ENCODE measurements at regions not wholly inside any gene's neighbourhood (a gene's known extent, or its start where the extent isn't known, plus 50 kb on each side); places are given as distances from the start of the nearest gene placed in this dataset.

DNA sequence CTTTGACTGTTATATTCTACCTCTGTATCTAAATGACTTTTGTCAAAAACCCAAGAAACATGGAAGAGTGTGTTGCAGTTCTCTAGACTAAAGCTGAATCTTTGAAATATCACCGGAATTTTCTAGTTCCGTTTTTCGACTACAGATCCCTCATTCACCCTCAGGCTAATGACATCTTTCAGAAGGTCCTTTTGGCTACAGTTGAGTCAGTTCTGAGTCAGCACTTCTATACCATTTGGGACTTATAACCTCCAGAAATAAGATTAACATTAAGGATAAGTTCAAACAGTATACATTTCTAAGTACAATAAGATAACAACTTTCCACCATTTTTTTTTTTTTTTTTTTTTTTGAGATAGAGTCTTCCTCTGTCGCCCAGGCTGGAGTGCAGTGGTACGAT lies 331.0 kb upstream of the CPXCR1 start:
- H2BK5ac ChIP-seq (ENCODE audit: low read depth, low read length, poor library complexity), result no peak overlapping the region
- no peaks in the 10 kb centered on the region for H3K27me3 ChIP-seq (ENCODE audit: insufficient read depth, low read length)
- H3K9ac ChIP-seq (ENCODE audit: low read length), result no peak overlapping the region
- H3K79me1 ChIP-seq (ENCODE audit: low read length), result no peaks in the 10 kb centered on the region
- H2BK120ac ChIP-seq (ENCODE audit: insufficient read depth, low read length, poor library complexity), result no peak overlapping the region
- no peak overlapping the region for H3K18ac ChIP-seq (ENCODE audit: low read length)
- WGBS (ENCODE audit: extremely low coverage, insufficient coverage, insufficient read length), result no CpG with 5 or more reads among the region's 5 CpGs
- no peaks in the 10 kb centered on the region for H3K36me3 ChIP-seq (ENCODE audit: control insufficient read depth in 1 of 2, insufficient read depth in 2 of 2, low read length in 2 of 2)
- H3K14ac ChIP-seq (ENCODE audit: low read length), result no peak overlapping the region
- no peak overlapping the region for H2AFZ ChIP-seq (ENCODE audit: insufficient read depth, low read length, poor library complexity)
- H3K4me2 ChIP-seq (ENCODE audit: low read length), result no peak overlapping the region
- H3K27ac ChIP-seq (ENCODE audit: low read depth, low read length), result no peak overlapping the region
- no peaks in the 10 kb centered on the region for H3K4me1 ChIP-seq (ENCODE audit: control insufficient read depth in 1 of 2, insufficient read depth in 2 of 2, low read length in 2 of 2)
- H4K8ac ChIP-seq (ENCODE audit: low read depth, low read length), result no peak overlapping the region
- H3K9me3 ChIP-seq (ENCODE audit: insufficient read depth, low read depth, low read length), result no peaks in the 10 kb centered on the region
- H4K91ac ChIP-seq (ENCODE audit: low read depth, low read length), result no peak overlapping the region
- H3K4ac ChIP-seq (ENCODE audit: low read depth, low read length), result no peak overlapping the region
- no peak overlapping the region for H3K4me3 ChIP-seq (ENCODE audit: low read depth, low read length)
- no peak overlapping the region for H2AK5ac ChIP-seq (ENCODE audit: low read length)
- no peak overlapping the region for H2BK12ac ChIP-seq (ENCODE audit: low read length)
- peak in 1 of 2 donors; percentile 8 for DNase-seq
- no peak overlapping the region for H4K12ac ChIP-seq (ENCODE audit: low read depth, low read length)
- no peak overlapping the region for H3K23ac ChIP-seq (ENCODE audit: low read length)
- H3K79me2 ChIP-seq (ENCODE audit: control insufficient read depth, insufficient read depth, low read length, poor library complexity), result no peaks in the 10 kb centered on the region

DNA sequence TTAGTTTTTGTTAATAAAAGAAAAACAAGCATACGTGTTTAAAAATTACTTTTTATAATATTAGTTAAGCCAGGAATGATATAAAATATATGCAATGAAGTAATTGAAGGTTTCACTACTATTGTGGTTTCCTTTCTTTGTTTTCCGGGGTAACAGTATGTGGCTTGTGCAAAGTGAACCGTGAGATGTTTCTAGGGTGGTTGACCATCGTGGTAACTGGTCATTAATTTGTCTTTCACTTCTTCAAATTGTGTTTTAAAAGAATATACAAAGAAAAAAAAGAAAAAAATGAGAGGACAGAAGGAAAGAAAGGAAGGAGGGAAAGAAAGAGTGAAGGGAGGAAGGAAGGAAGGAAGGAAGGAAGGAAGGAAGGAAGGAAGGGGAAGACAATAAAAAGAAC lies 330.1 kb upstream of the CPXCR1 start:
- no peaks in the 10 kb centered on the region for H3K36me3 ChIP-seq (ENCODE audit: control insufficient read depth in 1 of 2, insufficient read depth in 2 of 2, low read length in 2 of 2)
- H2BK5ac ChIP-seq (ENCODE audit: low read depth, low read length, poor library complexity), result no peak overlapping the region
- no peak overlapping the region for H3K4me3 ChIP-seq (ENCODE audit: low read depth, low read length)
- H2BK12ac ChIP-seq (ENCODE audit: low read length), result no peak overlapping the region
- H3K23ac ChIP-seq (ENCODE audit: low read length), result no peak overlapping the region
- no CpG with 5 or more reads among the region's 4 CpGs for WGBS (ENCODE audit: extremely low coverage, insufficient coverage, insufficient read length)
- H3K27me3 ChIP-seq (ENCODE audit: insufficient read depth, low read length), result no peaks in the 10 kb centered on the region
- H3K4me1 ChIP-seq (ENCODE audit: control insufficient read depth in 1 of 2, insufficient read depth in 2 of 2, low read length in 2 of 2), result no peaks in the 10 kb centered on the region
- H3K18ac ChIP-seq (ENCODE audit: low read length), result no peak overlapping the region
- H4K8ac ChIP-seq (ENCODE audit: low read depth, low read length), result no peak overlapping the region
- H3K79me1 ChIP-seq (ENCODE audit: low read length), result no peaks in the 10 kb centered on the region
- H3K9me3 ChIP-seq (ENCODE audit: insufficient read depth, low read depth, low read length), result no peaks in the 10 kb centered on the region
- no peaks in the 10 kb centered on the region for H3K79me2 ChIP-seq (ENCODE audit: control insufficient read depth, insufficient read depth, low read length, poor library complexity)
- no peak overlapping the region for H2AK5ac ChIP-seq (ENCODE audit: low read length)
- no peak overlapping the region for H3K4me2 ChIP-seq (ENCODE audit: low read length)
- no peak overlapping the region for H3K14ac ChIP-seq (ENCODE audit: low read length)
- H4K12ac ChIP-seq (ENCODE audit: low read depth, low read length), result no peak overlapping the region
- no peak overlapping the region for H2AFZ ChIP-seq (ENCODE audit: insufficient read depth, low read length, poor library complexity)
- no peak overlapping the region for H4K91ac ChIP-seq (ENCODE audit: low read depth, low read length)
- no peak overlapping the region for H2BK120ac ChIP-seq (ENCODE audit: insufficient read depth, low read length, poor library complexity)
- H3K27ac ChIP-seq (ENCODE audit: low read depth, low read length), result no peak overlapping the region
- H3K4ac ChIP-seq (ENCODE audit: low read depth, low read length), result no peak overlapping the region
- DNase-seq, result no peak
- no peak overlapping the region for H3K9ac ChIP-seq (ENCODE audit: low read length)

DNA sequence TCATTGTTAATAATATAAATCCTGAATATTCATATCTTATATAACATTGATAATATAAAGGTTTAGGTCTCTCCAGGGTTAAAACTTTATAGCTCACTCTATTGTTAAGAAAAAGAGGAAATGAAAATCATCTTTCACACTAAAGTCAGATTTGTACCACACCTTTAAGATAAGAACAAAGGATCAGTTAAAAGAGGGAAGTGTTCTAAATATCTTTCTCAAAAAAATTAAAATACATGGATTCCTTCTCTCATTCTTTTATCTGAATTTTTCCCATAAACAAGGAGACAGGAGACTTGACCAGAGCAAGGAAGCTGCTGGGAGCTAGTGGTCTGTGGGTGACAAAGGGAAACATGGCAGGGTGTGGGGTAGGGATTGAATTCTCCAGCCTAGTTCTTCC lies 323.0 kb upstream of the CPXCR1 start:
- no peak overlapping the region for H2BK120ac ChIP-seq (ENCODE audit: insufficient read depth, low read length, poor library complexity)
- no peak overlapping the region for H2BK5ac ChIP-seq (ENCODE audit: low read depth, low read length, poor library complexity)
- H3K4me3 ChIP-seq (ENCODE audit: low read depth, low read length), result no peak overlapping the region
- H2AK5ac ChIP-seq (ENCODE audit: low read length), result no peak overlapping the region
- no peak overlapping the region for H4K8ac ChIP-seq (ENCODE audit: low read depth, low read length)
- H3K79me2 ChIP-seq (ENCODE audit: control insufficient read depth, insufficient read depth, low read length, poor library complexity), result no peaks in the 10 kb centered on the region
- no peak overlapping the region for H3K23ac ChIP-seq (ENCODE audit: low read length)
- no peaks in the 10 kb centered on the region for H3K27me3 ChIP-seq (ENCODE audit: insufficient read depth, low read length)
- H3K4ac ChIP-seq (ENCODE audit: low read depth, low read length), result no peak overlapping the region
- H3K9me3 ChIP-seq (ENCODE audit: insufficient read depth, low read depth, low read length), result no peaks in the 10 kb centered on the region
- H3K79me1 ChIP-seq (ENCODE audit: low read length), result no peaks in the 10 kb centered on the region
- no peak overlapping the region for H3K9ac ChIP-seq (ENCODE audit: low read length)
- no peak for DNase-seq
- H3K36me3 ChIP-seq (ENCODE audit: control insufficient read depth in 1 of 2, insufficient read depth in 2 of 2, low read length in 2 of 2), result no peaks in the 10 kb centered on the region
- no peak overlapping the region for H2AFZ ChIP-seq (ENCODE audit: insufficient read depth, low read length, poor library complexity)
- H2BK12ac ChIP-seq (ENCODE audit: low read length), result no peak overlapping the region
- no peak overlapping the region for H4K91ac ChIP-seq (ENCODE audit: low read depth, low read length)
- no peak overlapping the region for H3K4me2 ChIP-seq (ENCODE audit: low read length)
- H3K4me1 ChIP-seq (ENCODE audit: control insufficient read depth in 1 of 2, insufficient read depth in 2 of 2, low read length in 2 of 2), result no peaks in the 10 kb centered on the region
- no peak overlapping the region for H4K12ac ChIP-seq (ENCODE audit: low read depth, low read length)
- H3K27ac ChIP-seq (ENCODE audit: low read depth, low read length), result no peak overlapping the region
- H3K18ac ChIP-seq (ENCODE audit: low read length), result no peak overlapping the region
- H3K14ac ChIP-seq (ENCODE audit: low read length), result no peak overlapping the region

DNA sequence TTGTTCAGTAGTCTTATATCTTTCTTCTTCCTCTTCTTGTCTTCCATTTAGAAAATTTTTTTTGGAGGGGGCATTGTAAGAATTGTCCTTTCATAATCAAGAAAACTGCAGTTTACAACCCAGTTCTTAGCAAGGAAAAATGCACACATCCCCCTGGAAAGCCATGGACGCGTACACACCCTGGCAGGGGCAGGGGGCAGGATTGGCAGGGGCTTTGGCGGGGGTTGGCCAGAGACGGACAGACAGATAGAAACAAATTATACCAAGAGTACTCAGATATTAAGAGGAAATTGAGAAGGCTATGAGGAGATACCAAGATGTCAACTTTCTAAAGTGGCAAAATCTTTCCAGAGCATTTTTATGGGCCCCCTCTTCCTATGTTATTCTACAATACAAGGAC lies 322.5 kb upstream of the CPXCR1 start:
- H3K79me1 ChIP-seq (ENCODE audit: low read length), result no peaks in the 10 kb centered on the region
- no peak overlapping the region for H3K18ac ChIP-seq (ENCODE audit: low read length)
- no peak overlapping the region for H2BK120ac ChIP-seq (ENCODE audit: insufficient read depth, low read length, poor library complexity)
- no peak overlapping the region for H4K8ac ChIP-seq (ENCODE audit: low read depth, low read length)
- no peak overlapping the region for H3K23ac ChIP-seq (ENCODE audit: low read length)
- no peak overlapping the region for H2AK5ac ChIP-seq (ENCODE audit: low read length)
- no peak overlapping the region for H3K4me2 ChIP-seq (ENCODE audit: low read length)
- no peak overlapping the region for H2BK12ac ChIP-seq (ENCODE audit: low read length)
- no peak overlapping the region for H4K12ac ChIP-seq (ENCODE audit: low read depth, low read length)
- no CpG with 5 or more reads among the region's 4 CpGs for WGBS (ENCODE audit: extremely low coverage, insufficient coverage, insufficient read length)
- no peaks in the 10 kb centered on the region for H3K27me3 ChIP-seq (ENCODE audit: insufficient read depth, low read length)
- DNase-seq, result no peak
- no peaks in the 10 kb centered on the region for H3K36me3 ChIP-seq (ENCODE audit: control insufficient read depth in 1 of 2, insufficient read depth in 2 of 2, low read length in 2 of 2)
- H2AFZ ChIP-seq (ENCODE audit: insufficient read depth, low read length, poor library complexity), result no peak overlapping the region
- H3K4ac ChIP-seq (ENCODE audit: low read depth, low read length), result no peak overlapping the region
- no peak overlapping the region for H4K91ac ChIP-seq (ENCODE audit: low read depth, low read length)
- no peaks in the 10 kb centered on the region for H3K4me1 ChIP-seq (ENCODE audit: control insufficient read depth in 1 of 2, insufficient read depth in 2 of 2, low read length in 2 of 2)
- H3K14ac ChIP-seq (ENCODE audit: low read length), result no peak overlapping the region
- H3K4me3 ChIP-seq (ENCODE audit: low read depth, low read length), result no peak overlapping the region
- H2BK5ac ChIP-seq (ENCODE audit: low read depth, low read length, poor library complexity), result no peak overlapping the region
- no peaks in the 10 kb centered on the region for H3K9me3 ChIP-seq (ENCODE audit: insufficient read depth, low read depth, low read length)
- H3K27ac ChIP-seq (ENCODE audit: low read depth, low read length), result no peak overlapping the region
- no peaks in the 10 kb centered on the region for H3K79me2 ChIP-seq (ENCODE audit: control insufficient read depth, insufficient read depth, low read length, poor library complexity)
- H3K9ac ChIP-seq (ENCODE audit: low read length), result no peak overlapping the region

DNA sequence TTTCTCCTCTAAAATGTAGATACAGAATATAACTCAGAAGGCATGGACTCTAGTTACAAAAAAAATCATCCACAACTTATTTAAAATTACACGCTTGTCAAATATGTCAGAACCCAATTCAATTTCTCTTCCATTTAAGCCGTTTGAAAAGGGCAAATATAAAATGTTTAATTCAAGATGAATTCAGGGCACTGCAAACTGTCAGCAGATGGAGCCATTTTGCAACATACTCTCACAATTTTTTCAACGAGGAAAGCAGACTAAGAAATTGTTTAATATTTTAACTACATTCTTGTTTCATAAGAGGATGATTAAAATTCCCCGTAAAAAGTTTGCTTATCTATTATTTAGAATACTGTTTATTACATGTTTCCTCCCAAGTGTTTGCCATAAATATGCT lies 321.3 kb upstream of the CPXCR1 start:
- Histone ChIP-seq H3K27me3 (ENCODE audit: insufficient read depth, low read length) (no peaks in the 10 kb centered on the region), H3K9ac (ENCODE audit: low read length) (no peak overlapping the region), H2BK120ac (ENCODE audit: insufficient read depth, low read length, poor library complexity) (no peak overlapping the region), H3K79me2 (ENCODE audit: control insufficient read depth, insufficient read depth, low read length, poor library complexity) (no peaks in the 10 kb centered on the region), H2BK12ac (ENCODE audit: low read length) (no peak overlapping the region), H3K27ac (ENCODE audit: low read depth, low read length) (no peak overlapping the region), H3K4me1 (ENCODE audit: control insufficient read depth in 1 of 2, insufficient read depth in 2 of 2, low read length in 2 of 2) (no peaks in the 10 kb centered on the region), H4K91ac (ENCODE audit: low read depth, low read length) (no peak overlapping the region), H3K79me1 (ENCODE audit: low read length) (no peaks in the 10 kb centered on the region), H4K12ac (ENCODE audit: low read depth, low read length) (no peak overlapping the region), H3K4me2 (ENCODE audit: low read length) (no peak overlapping the region), H3K14ac (ENCODE audit: low read length) (no peak overlapping the region), H2AK5ac (ENCODE audit: low read length) (no peak overlapping the region), H3K36me3 (ENCODE audit: control insufficient read depth in 1 of 2, insufficient read depth in 2 of 2, low read length in 2 of 2) (no peaks in the 10 kb centered on the region), H3K4me3 (ENCODE audit: low read depth, low read length) (no peak overlapping the region), H3K18ac (ENCODE audit: low read length) (no peak overlapping the region), H2AFZ (ENCODE audit: insufficient read depth, low read length, poor library complexity) (no peak overlapping the region), H3K9me3 (ENCODE audit: insufficient read depth, low read depth, low read length) (no peaks in the 10 kb centered on the region), H2BK5ac (ENCODE audit: low read depth, low read length, poor library complexity) (no peak overlapping the region), H3K4ac (ENCODE audit: low read depth, low read length) (no peak overlapping the region), H3K23ac (ENCODE audit: low read length) (no peak overlapping the region), H4K8ac (ENCODE audit: low read depth, low read length) (no peak overlapping the region)
- no CpG with 5 or more reads among the region's 4 CpGs for WGBS (ENCODE audit: extremely low coverage, insufficient coverage, insufficient read length)
- DNase-seq, result peak in 1 of 2 donors; percentile 14
